B cell (primary cell): ENCODE measurements at regions not wholly inside any gene's neighbourhood (a gene's known extent, or its start where the extent isn't known, plus 50 kb on each side); places are given as distances from the start of the nearest gene placed in this dataset.

ENCODE experiments used
- ATAC-seq: fragments of 200-7000 bp; cut with Tn5 transposase; one replicate; pipeline ENCODE4 v1.10.0; 2021; ENCODE audit warnings: low read depth, mild to moderate bottlenecking, moderate number of reproducible peaks, moderate library complexity
- CTCF ChIA-PET: fragments of 350-600 bp; sonication (Branson Sonifier 250); formaldehyde crosslinking; loops from one replicate; lab custom pipeline; 2021; ENCODE audit warnings: antibody characterized with exemption, inconsistent platforms; lab: Charles Lee
- POLR2A ChIA-PET: fragments of 350-600 bp; sonication (Branson Sonifier 250); formaldehyde crosslinking; loops from one replicate; lab custom pipeline; 2021; ENCODE audit warnings: antibody characterized with exemption; lab: Charles Lee
- DNase-seq: peaks from one replicate; pipeline ENCODE4 v3.0.0; 2013
- H2AFZ ChIP-seq: 2 replicates; pipeline ENCODE4 v1.6.1; 2012; ENCODE audit warnings: mild to moderate bottlenecking, low read depth, low read length; ENCODE audit not compliant: insufficient read depth, poor library complexity, severe bottlenecking
- H3K27ac ChIP-seq, 2 donors: 1 replicate in 1 of 2; 2 replicates in 1 of 2; pipeline ENCODE4 v1.5.1; 2012 to 2013; ENCODE audit warnings: low read length in 2 of 2, mild to moderate bottlenecking in 2 of 2, moderate library complexity in 1 of 2
- H3K27me3 ChIP-seq, 4 experiments: fragments of 200-600 bp in 1 of 4; sonication (generic) in 1 of 4; replicated peaks in 1 of 4; 1 replicate in 2 of 4; 2 replicates in 2 of 4; pipeline versions ENCODE4 v1.6.1 to v1.7.0; 2013 to 2016; ENCODE audit warnings: low read length in 3 of 4, mild to moderate bottlenecking in 2 of 4, mixed read lengths in 1 of 4, moderate library complexity in 1 of 4; ENCODE audit not compliant: insufficient read depth in 4 of 4, control insufficient read depth in 3 of 4; ENCODE audit errors: control extremely low read depth in 1 of 4
- H3K36me3 ChIP-seq, 2 experiments: replicated peaks in 1 of 2; 1 replicate in 1 of 2; 2 replicates in 1 of 2; pipeline versions ENCODE4 v1.6.1 to v1.7.1; 2013; ENCODE audit warnings: low read length in 1 of 2; ENCODE audit not compliant: insufficient read depth in 2 of 2, control insufficient read depth in 1 of 2; ENCODE audit errors: control extremely low read depth in 1 of 2, extremely low read depth in 1 of 2
- H3K4me1 ChIP-seq, 2 donors: fragments of 200-600 bp in 1 of 2; sonication (generic) in 1 of 2; 1 replicate in 1 of 2; 2 replicates in 1 of 2; pipeline versions ENCODE4 v1.5.1 to v1.6.1; 2013 to 2017; ENCODE audit warnings: low read length in 2 of 2; ENCODE audit not compliant: control insufficient read depth in 2 of 2, insufficient read depth in 2 of 2
- H3K4me2 ChIP-seq: replicated peaks from 2 replicates; pipeline ENCODE3; 2012; ENCODE audit warnings: mild to moderate bottlenecking, low read depth, low read length; ENCODE audit not compliant: poor library complexity, severe bottlenecking
- H3K4me3 ChIP-seq, 5 experiments: fragments of 200-600 bp in 1 of 5; sonication (generic) in 1 of 5; 1 replicate in 3 of 5; 2 replicates in 2 of 5; pipeline versions ENCODE4 v1.5.1 to v1.7.0; 2011 to 2016; ENCODE audit warnings: low read length in 4 of 5, mild to moderate bottlenecking in 4 of 5, low read depth in 2 of 5, control low read depth in 1 of 5, moderate library complexity in 1 of 5; ENCODE audit not compliant: insufficient read depth in 1 of 5; ENCODE audit errors: control extremely low read depth in 1 of 5, extremely low read depth in 1 of 5
- H3K79me2 ChIP-seq: fragments of 200-600 bp; sonication (generic); one replicate; pipeline ENCODE4 v1.6.0; 2016; ENCODE audit warnings: low read length; ENCODE audit not compliant: control insufficient read depth, insufficient read depth
- H3K9ac ChIP-seq: fragments of 200-600 bp; sonication (generic); 2 replicates; pipeline ENCODE4 v1.6.1; 2017; ENCODE audit warnings: mild to moderate bottlenecking, low read length, moderate library complexity
- H3K9me3 ChIP-seq, 3 donors: one replicate each; pipeline versions ENCODE4 v1.6.1 to v1.7.1; 2013; ENCODE audit warnings: low read length in 2 of 3; ENCODE audit not compliant: control insufficient read depth in 2 of 3, insufficient read depth in 1 of 3; ENCODE audit errors: control extremely low read depth in 1 of 3
- H4K20me1 ChIP-seq: 2 replicates; pipeline ENCODE4 v1.6.0; 2012; ENCODE audit warnings: mild to moderate bottlenecking, low read length; ENCODE audit not compliant: insufficient read depth, control insufficient read depth, poor library complexity, severe bottlenecking
- H3K27ac Mint-ChIP-seq: one replicate; pipeline ENCODE4 v1.8.0; 2021; ENCODE audit warnings: mixed read lengths
- H3K27me3 Mint-ChIP-seq: one replicate; pipeline ENCODE4 v1.8.0; 2021; ENCODE audit warnings: mixed read lengths
- H3K4me1 Mint-ChIP-seq: one replicate; pipeline ENCODE4 v1.8.0; 2021; ENCODE audit warnings: mixed read lengths
- H3K4me3 Mint-ChIP-seq: one replicate; pipeline ENCODE4 v1.8.0; 2021; ENCODE audit warnings: mixed read lengths
- H3K9me3 Mint-ChIP-seq: one replicate; pipeline ENCODE4 v1.8.0; 2022; ENCODE audit warnings: mixed read lengths; ENCODE audit not compliant: insufficient read depth
- EZH2 ChIP-seq: IDR thresholded peaks from 2 replicates; pipeline ENCODE4 v1.6.1; 2012; ENCODE audit warnings: borderline replicate concordance, low read depth, mild to moderate bottlenecking, moderate library complexity, low read length; ENCODE audit not compliant: insufficient read depth, poor library complexity, severe bottlenecking
- WGBS: methylation state at CpG from one replicate; pipeline ENCODE4 v1.1.5; 2013; ENCODE audit warnings: missing lambda C conversion rate; ENCODE audit not compliant: insufficient coverage; 5-methylcytosine and 5-hydroxymethylcytosine counted together
- intact Hi-C: fragments of 100-400 bp; cut with micrococcal nuclease; formaldehyde crosslinking; loops from one replicate; pipeline ENCODE4 v1.10.0; 2022
- TF ChIP-seq, protein P1 (sequence below): fragments of 200-600 bp; IDR thresholded peaks from one replicate; pipeline ENCODE4 v1.8.0; 2022; ENCODE audit warnings: antibody characterized with exemption, mild to moderate bottlenecking

DNA sequence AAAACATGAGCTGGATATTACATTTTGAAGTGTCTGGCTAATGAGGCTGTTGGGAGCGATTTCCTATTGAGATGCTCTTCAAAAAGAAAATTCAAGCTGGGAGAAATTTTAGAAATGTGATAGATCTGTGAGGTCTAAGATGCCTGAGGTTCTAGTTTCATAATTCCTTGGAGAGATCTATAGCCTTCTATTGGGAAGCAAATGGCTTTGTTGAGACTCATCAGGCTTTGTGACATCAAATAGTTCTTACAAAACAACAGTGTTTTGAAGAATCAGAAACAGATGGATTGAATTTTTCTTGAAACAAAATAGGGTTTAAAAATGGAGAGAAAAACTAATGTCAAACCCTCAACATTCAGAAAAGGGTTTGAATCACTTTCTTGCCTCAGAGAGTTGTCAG is 292.9 kb downstream of the NNT start:
- H3K27ac ChIP-seq: no peak overlapping the region
- ATAC-seq: no peak
- no peaks in the 10 kb centered on the region for H3K4me1 ChIP-seq
- H2AFZ ChIP-seq: no peak overlapping the region
- no peak overlapping the region for H3K9ac ChIP-seq
- Mint-ChIP-seq H3K4me1 (no peaks in the 10 kb centered on the region), H3K4me3 (no peak overlapping the region), H3K27me3 (no peaks in the 10 kb centered on the region), H3K9me3 (no peaks in the 10 kb centered on the region), H3K27ac (no peak overlapping the region)
- H3K36me3 ChIP-seq: no peaks in the 10 kb centered on the region
- ChIA-PET POLR2A (no interaction called here), CTCF (no interaction called here)
- H3K4me3 ChIP-seq: no peak overlapping the region
- TF ChIP-seq, protein P1, sequence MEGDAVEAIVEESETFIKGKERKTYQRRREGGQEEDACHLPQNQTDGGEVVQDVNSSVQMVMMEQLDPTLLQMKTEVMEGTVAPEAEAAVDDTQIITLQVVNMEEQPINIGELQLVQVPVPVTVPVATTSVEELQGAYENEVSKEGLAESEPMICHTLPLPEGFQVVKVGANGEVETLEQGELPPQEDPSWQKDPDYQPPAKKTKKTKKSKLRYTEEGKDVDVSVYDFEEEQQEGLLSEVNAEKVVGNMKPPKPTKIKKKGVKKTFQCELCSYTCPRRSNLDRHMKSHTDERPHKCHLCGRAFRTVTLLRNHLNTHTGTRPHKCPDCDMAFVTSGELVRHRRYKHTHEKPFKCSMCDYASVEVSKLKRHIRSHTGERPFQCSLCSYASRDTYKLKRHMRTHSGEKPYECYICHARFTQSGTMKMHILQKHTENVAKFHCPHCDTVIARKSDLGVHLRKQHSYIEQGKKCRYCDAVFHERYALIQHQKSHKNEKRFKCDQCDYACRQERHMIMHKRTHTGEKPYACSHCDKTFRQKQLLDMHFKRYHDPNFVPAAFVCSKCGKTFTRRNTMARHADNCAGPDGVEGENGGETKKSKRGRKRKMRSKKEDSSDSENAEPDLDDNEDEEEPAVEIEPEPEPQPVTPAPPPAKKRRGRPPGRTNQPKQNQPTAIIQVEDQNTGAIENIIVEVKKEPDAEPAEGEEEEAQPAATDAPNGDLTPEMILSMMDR: no peak
- TF ChIP-seq EZH2: no peak
- H3K27me3 ChIP-seq: no peaks in the 10 kb centered on the region
- H3K4me2 ChIP-seq: no peak overlapping the region
- H3K79me2 ChIP-seq: no peaks in the 10 kb centered on the region
- 81% methylated on average over 1 of the region's 1 CpG for WGBS
- H4K20me1 ChIP-seq: no peaks in the 10 kb centered on the region
- no peaks in the 10 kb centered on the region for H3K9me3 ChIP-seq
- intact Hi-C loops: no loop called here
- no peak for DNase-seq

DNA sequence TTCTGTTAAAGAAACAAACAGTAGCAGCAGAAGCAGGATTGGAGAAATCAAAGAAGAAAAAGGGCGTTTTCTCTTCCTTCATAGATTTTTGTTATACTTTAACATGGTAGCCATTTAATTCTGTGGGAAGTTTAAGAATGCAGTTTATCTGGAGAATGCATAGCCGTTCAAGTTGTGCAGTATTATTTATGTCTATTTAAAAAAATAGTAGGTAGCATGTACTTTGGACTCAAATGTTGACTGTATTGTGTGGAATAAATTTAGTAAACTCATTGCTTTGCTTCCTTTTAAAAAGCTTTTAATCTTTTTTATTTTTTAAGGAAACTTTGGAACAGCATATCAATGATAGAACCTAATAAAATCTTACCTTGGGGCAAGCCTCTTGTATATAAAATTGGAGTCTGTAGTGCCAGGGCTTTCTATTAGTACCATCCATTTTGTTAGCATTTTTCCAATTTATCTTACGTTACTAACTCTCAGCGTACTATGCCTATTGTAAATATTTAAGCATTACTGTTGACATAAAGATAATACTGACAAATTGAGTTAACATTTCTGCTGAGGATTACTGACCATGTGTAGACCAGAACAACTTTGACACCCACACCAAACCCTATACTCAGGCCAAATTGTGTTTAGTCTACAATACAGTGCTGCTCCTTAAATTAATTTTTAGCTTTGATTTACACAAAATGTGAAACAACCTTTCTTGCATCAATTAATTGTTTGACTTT is 291.1 kb downstream of the NNT start:
- H3K27ac Mint-ChIP-seq: no peak overlapping the region
- ChIA-PET CTCF (no interaction called here), POLR2A (no interaction called here)
- no peaks in the 10 kb centered on the region for H3K36me3 ChIP-seq
- H3K79me2 ChIP-seq: no peaks in the 10 kb centered on the region
- H3K9ac ChIP-seq: no peak overlapping the region
- H3K27ac ChIP-seq: no peak overlapping the region
- no peaks in the 10 kb centered on the region for H4K20me1 ChIP-seq
- intact Hi-C loops: no loop called here
- no peaks in the 10 kb centered on the region for H3K27me3 ChIP-seq
- no peak overlapping the region for H3K4me3 Mint-ChIP-seq
- H3K4me1 ChIP-seq: no peaks in the 10 kb centered on the region
- H3K9me3 ChIP-seq: no peaks in the 10 kb centered on the region
- no peaks in the 10 kb centered on the region for H3K27me3 Mint-ChIP-seq
- no peaks in the 10 kb centered on the region for H3K4me1 Mint-ChIP-seq
- no CpG with 5 or more reads among the region's 4 CpGs for WGBS
- DNase-seq: no peak
- no peak overlapping the region for H3K4me3 ChIP-seq
- TF ChIP-seq, protein P1: no peak
- peaks cover 2% of the 10 kb centered on the region for H3K9me3 Mint-ChIP-seq
- H3K4me2 ChIP-seq: no peak overlapping the region
- no peak overlapping the region for H2AFZ ChIP-seq
- ATAC-seq: no peak
